ENCODE measurements at regions not wholly inside any gene's neighbourhood (a gene's known extent, or its start where the extent isn't known, plus 50 kb on each side); places are given as distances from the start of the nearest gene placed in this dataset.

GRCh38 chr7:28300488-28300887 is 111.8 kb upstream of the CREB5 start:
- TF ChIP-seq CTCF (IDR thresholded peaks at IDR 0.05): no peak
- TF ChIP-seq REST (IDR thresholded peaks at IDR 0.05; ENCODE audit: insufficient read depth in 1 of 2, low read depth in 2 of 2, low read length in 1 of 2): no peak
- no peak for TF ChIP-seq POLR2AphosphoS5 (IDR thresholded peaks at IDR 0.05; ENCODE audit: low read depth, low read length)
- no peak for TF ChIP-seq TCF7L2 (IDR thresholded peaks at IDR 0.05; ENCODE audit: low read depth, low read length)
- H3K36me3 ChIP-seq (ENCODE audit: control insufficient read depth, insufficient read depth, low read length): no peaks in the 10 kb centered on the region
- DNase-seq (ENCODE audit: low read depth, low spot score): no peak
- H3K4me3 ChIP-seq (ENCODE audit: low read depth in 2 of 2, low read length in 2 of 2): no peak overlapping the region
- peaks cover 5% of the 10 kb centered on the region; the same call in 1 of the 2 replicates for H3K27me3 ChIP-seq (ENCODE audit: control insufficient read depth, insufficient read depth, low read length)
- intact Hi-C loops (cut with micrococcal nuclease; ENCODE audit: unreplicated experiment) (no loop called here), in situ Hi-C loops (cut with HindIII; ENCODE audit: low pct_unique_long_range_greater_than_20kb, low sequenced_read_pairs) (no loop called here)
- H3K27ac ChIP-seq (ENCODE audit: low read length): no peak overlapping the region
- no TSS peak for BruUV-seq (replicated peaks)
- H3K4me1 ChIP-seq (ENCODE audit: control insufficient read depth, insufficient read depth, low read length): no peaks in the 10 kb centered on the region
- no peak for ATAC-seq
- H3K9me3 ChIP-seq (ENCODE audit: control insufficient read depth, insufficient read depth, low read depth, low read length): no peaks in the 10 kb centered on the region
- ChIA-PET CTCF (no interaction called here), POLR2A (no interaction called here)

- ChIA-PET POLR2A (no interaction called here), CTCF (no interaction called here)
- H3K27me3 ChIP-seq (ENCODE audit: control insufficient read depth, insufficient read depth, low read length): peaks cover 8% of the 10 kb centered on the region; the same call in 1 of the 2 replicates
- no peak overlapping the region for H3K27ac ChIP-seq (ENCODE audit: low read length)
- TF ChIP-seq CTCF (IDR thresholded peaks at IDR 0.05): no peak
- no peak for TF ChIP-seq POLR2AphosphoS5 (IDR thresholded peaks at IDR 0.05; ENCODE audit: low read depth, low read length)
- no peak for TF ChIP-seq REST (IDR thresholded peaks at IDR 0.05; ENCODE audit: insufficient read depth in 1 of 2, low read depth in 2 of 2, low read length in 1 of 2)
- no peak for TF ChIP-seq TCF7L2 (IDR thresholded peaks at IDR 0.05; ENCODE audit: low read depth, low read length)
- TF ChIP-seq SIN3A (IDR thresholded peaks at IDR 0.05; ENCODE audit: borderline replicate concordance, insufficient read depth, low read depth, low read length): no peak
- intact Hi-C loops (cut with micrococcal nuclease; ENCODE audit: unreplicated experiment) (no loop called here), in situ Hi-C loops (cut with HindIII; ENCODE audit: low pct_unique_long_range_greater_than_20kb, low sequenced_read_pairs) (no loop called here)
- no TSS peak for BruUV-seq (replicated peaks)
- H3K4me3 ChIP-seq (ENCODE audit: low read depth in 2 of 2, low read length in 2 of 2): no peak overlapping the region
- H3K4me1 ChIP-seq (ENCODE audit: control insufficient read depth, insufficient read depth, low read length): no peaks in the 10 kb centered on the region
- ATAC-seq (no peak), DNase-seq (ENCODE audit: low read depth, low spot score) (no peak)
- H3K36me3 ChIP-seq (ENCODE audit: control insufficient read depth, insufficient read depth, low read length): no peaks in the 10 kb centered on the region
- no peaks in the 10 kb centered on the region for H3K9me3 ChIP-seq (ENCODE audit: control insufficient read depth, insufficient read depth, low read depth, low read length)
Observed at GRCh38 chr7:28301148-28301641, 111.1 kb upstream of the CREB5 start.

Measured in Panc1 (cell line).